HG02588 (cell line): ENCODE measurements at regions not wholly inside any gene's neighbourhood (a gene's known extent, or its start where the extent isn't known, plus 50 kb on each side); places are given as distances from the start of the nearest gene placed in this dataset.

ENCODE experiments used
- ATAC-seq: cut with Tn5 transposase; IDR thresholded peaks from one replicate; pipeline ENCODE4 v1.9.1; 2021; ENCODE audit warnings: mild to moderate bottlenecking, moderate library complexity; ENCODE audit not compliant: unreplicated experiment

DNA sequence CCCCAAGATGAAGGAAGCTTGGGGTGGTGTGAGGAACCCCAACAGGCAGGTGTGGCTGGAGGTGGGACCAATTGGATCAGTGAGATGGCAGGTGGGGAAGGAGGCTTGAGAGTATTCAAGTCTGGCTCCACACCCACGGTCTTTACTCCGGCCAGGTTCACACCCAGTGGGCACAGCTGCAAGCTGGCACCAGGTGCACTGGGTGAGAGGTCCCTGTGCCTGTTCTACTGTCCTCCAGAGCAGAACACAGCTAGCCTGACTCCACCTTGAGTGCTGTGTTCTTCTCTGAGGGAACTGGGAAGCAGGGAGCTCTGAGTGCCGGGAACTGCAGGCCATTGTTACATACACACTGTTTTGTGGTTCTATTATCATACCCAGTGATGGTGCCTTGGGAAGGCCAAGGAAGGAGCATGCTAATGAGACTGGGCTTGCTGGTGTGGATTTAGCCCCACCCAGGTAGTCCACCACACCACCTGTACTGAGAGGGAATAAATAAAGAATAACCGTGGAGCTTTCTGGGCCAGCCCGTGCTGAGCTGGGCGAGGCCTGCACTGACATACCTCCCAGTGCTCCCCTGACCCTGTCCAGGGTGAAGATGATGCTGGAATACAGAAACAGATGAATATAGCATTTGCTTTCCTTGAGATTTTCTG lies 93.4 kb downstream of the ABHD5 start:
- no peak for ATAC-seq

- no peak for ATAC-seq
Observed at GRCh38 chr3:43784640-43785011, 93.9 kb downstream of the ABHD5 start.

DNA sequence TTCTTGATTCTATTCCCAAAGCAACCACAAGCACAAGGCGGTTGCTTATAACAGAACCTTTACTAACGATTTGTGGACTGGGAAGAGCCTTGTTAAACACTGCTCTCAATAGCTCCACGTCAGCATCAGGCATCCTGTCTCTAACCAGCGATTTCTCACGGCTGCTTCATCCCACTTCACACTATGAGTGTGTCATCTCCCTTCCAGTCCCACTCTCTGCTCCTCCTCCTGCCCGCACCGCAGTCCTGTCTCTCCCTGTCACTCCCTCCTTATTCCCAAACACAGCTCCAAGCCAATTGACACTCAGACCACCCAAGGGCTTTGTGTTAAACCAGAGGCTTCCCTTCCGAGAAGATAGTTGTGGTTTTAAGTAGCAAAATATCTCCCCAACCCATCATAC lies 94.8 kb downstream of the ABHD5 start:
- ATAC-seq = no peak

DNA sequence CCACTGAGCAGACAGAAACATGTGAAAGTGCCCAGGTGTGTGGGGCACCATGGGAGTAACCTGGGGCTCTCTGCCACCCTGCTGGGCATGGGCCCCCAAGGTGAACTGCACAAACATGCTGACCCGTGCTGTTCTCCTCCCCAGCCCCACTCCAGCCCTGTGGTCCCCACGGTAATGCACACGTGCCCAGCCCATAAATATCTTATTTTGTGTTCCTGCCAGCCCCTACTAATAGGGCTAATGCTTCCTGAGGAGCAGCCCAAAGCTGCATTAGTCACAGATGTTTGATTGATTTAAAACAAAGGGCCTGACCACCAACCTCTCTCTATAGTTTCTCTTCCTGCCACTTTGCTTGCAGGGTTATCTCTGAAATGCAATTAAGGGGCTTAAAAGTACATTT lies 95.4 kb downstream of the ABHD5 start:
- no peak for ATAC-seq

DNA sequence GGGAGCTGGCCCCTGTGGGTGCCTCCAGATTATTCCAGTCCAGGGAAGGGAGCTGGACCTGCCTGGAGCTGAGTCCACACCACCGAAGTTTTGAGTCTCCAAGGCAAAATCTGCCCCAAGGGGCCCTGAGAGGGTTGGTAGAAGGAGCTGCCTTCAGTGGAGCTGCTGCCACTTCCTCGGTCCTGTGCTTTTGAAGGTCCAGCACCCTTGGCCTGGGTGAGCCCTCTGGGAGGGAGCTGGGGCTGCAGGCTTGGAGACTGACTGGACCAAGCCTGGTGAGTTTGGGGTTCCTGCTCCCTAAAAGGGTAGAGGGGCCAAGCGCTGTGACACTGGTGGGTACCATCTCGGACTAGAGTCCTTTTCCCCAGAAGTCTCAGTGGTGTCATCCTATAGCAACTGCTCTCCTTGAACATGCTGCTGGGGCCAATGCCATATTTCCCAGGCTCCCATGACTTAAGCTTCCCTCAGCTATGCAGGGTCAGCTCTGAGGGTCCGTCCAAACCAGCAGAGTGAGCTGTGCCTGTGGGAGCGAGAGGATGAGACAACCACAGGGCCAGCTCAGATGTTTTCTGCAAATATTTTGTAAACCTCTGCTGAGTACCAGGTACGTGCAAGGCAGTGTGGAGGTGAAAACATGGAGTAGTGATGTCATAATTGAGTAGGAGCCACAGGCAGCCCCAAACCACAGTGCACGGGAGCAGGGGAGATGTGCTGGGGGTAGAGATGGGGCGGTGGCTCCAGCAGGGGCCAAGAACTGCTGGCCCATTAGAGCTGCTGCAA lies 96.0 kb downstream of the ABHD5 start:
- ATAC-seq = no peak

- ATAC-seq = no peak
Observed at GRCh38 chr3:43787330-43787729, 96.6 kb downstream of the ABHD5 start.

DNA sequence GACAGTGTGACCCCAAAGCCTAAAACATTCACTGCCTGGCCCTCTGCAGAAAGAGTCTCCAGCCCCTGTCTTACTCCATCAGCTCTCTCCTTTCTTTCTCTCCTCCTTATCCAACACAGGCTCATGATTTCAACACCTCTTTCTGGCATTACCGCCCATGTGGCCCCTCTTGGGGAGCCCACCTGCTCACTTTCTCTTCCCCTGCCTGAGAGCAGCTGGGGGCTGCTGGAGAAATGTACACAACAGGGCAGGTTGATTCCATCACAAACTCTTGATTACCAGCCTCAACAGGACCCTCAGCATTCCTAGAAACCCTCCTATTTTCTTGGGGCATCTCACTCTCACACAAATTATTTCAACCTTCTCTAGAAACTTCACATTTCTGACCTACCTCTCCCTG lies 98.3 kb downstream of the ABHD5 start:
- no peak for ATAC-seq

DNA sequence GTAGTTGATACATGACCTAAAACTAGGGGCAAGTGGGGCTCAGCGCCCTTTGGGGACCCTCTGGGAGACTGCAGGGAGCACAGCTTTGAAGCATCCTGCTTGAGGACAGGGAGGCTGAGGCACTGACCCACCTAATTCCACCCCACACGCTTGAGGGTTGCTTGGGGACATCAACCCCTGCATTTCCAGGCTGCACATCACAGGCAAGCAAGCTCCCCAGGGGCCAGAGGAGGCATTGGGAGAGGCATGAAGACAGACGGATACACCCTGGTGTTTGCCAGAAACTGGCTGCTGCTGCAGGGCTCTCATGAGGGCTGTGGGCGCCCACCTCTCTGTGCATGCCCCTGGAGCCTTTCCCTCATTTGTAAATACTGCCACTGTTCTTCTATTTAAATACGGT lies 99.3 kb downstream of the ABHD5 start:
- no peak for ATAC-seq

DNA sequence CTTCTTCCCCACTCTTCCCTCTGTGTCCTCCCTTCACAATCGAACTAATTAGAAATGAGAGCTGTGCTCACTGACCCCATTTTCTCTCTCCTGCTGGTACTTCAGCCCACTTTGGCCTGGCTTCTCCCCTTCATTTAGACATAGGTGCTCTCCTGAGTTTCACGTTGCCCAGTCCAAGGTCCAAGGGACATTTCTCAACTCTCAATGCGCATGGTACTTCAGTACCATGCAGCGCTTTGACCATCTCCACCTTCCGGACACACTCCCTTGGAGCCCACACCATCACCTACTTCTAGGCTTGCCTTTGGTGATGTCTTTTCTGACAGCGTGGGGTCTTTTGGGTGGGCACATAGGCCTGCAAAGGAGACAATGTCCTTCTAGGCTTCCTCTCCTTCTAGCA lies 99.7 kb downstream of the ABHD5 start:
- no peak for ATAC-seq

DNA sequence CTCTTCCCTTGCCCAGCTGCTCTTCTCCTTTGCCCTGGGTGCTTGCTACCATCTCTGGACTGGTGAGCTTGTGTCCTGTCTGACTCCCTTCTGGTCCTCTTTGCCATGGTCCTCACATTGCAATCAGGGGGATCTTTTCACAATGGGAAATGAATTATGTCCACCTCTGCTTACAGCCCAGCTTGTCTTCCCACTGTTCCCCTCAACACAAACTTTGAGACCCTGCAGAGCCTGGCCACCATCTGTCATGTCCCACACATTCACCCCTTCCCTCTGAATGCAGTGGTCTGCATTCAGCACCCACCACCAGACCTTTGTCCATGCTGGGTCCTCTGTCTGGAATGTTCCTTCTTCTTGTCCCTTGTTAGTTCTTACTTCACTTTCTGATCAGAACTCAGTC lies 100.5 kb downstream of the ABHD5 start:
- ATAC-seq = no peak

- ATAC-seq = no peak
Observed at GRCh38 chr3:43792904-43793303, 102.2 kb downstream of the ABHD5 start.

- ATAC-seq = no peak
Observed at GRCh38 chr3:43793648-43794372, 103.1 kb downstream of the ABHD5 start.

- ATAC-seq = no peak
Observed at GRCh38 chr3:43794776-43795175, 104.0 kb downstream of the ABHD5 start.

DNA sequence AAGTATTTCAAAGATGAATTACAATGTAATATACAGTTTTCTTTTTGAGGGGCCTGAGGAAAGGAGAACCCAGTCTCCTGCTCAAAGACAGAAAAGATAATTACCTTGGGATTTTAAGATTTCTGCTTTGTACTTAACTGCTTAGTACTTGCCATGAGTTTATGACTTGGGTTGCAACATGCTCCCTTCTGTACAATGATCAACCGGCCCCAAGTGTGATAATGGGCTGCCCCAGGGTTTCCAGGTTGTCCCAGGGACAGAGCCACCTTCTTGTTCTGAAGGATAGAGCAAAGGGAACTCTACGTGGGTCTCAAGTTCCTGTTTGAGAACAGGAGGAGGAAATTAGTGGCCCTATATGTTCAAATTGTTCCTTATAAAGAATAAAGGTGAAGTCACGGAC lies 104.8 kb downstream of the ABHD5 start:
- ATAC-seq = no peak

DNA sequence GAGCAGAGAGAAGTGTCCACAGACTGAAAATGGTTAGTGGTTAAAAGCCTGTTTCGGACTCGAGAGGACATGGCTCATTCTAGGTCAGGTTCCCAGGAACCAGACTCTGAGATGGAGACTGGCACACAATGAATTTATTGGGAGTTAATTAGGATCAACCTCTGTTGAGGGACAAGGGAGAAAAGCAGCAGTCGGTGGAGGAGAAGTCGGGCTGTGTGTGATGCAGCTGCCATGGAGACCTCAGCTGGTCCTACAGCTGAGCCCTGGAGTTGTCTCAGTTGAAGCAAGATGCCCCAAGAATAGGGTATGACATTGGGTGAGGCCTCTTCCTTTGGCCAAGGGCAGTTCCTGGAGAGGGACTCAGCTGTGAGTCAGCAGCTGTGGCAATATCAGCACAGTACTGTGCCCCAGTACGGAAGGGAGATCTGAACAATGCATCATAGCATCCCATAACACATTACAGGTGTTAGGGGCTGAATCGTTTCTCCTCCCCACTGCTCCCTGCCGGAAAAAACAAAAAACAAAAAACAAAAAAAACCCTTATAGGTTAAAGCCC lies 105.4 kb downstream of the ABHD5 start:
- ATAC-seq = no peak

DNA sequence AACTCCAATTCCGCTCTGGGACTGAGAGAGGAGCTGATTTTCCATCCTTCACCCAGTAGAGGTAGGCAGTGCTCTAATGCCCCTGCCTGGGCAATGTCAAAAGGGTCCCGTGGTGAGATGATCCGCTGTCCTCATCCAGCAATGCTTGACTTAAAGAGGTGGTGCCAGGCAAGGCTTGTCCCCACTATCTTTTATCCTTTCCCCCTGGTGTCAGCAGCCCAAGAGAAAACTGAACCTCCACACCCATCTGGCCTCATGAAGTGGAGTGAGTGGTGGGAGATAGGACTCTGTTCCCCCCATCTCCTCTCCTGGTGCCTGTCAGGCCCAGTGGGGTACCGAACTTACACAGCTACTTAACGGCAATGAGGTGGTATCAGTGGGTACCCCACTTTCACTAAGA lies 107.1 kb downstream of the ABHD5 start:
- no peak for ATAC-seq

DNA sequence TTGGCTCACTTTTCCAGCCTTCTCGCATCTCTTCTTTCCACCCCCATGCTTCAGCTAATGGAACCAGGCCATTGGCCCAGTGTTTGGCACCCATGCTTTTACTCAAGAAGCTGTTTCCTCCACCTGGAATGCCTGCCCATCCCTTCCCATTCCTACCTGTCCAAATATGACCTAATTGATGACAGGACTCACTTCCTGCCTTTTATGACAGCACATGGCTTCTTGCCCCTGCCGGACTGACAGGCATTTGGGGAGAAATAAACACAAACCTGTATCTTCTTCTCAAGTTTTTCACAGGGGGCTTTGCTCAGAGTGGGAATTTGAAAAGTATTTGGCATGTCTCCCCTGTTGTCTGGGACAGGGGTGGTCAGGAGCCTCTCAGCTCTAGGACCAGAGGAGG lies 120.1 kb downstream of the ABHD5 start:
- ATAC-seq = no peak

- no peak for ATAC-seq
Observed at GRCh38 chr3:43814461-43814860, 123.7 kb downstream of the ABHD5 start.

DNA sequence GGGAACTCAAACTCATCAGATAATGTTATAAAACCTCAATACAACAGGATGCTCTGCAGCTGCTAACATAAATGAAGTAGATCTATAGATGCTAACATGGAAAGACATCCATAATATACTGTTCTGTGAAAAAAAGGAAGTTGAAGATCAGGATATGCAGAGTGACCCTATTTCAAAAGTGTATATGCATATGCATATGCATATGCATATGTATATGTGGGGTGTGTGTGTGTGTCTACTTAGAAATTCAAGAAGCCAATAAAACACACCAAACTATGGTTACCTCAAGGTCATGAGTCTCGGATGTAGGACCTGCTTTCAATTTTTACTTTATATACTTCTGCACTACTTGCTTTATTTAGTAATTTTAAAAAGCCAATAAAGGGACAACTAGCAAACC lies 125.6 kb downstream of the ABHD5 start:
- ATAC-seq = no peak

DNA sequence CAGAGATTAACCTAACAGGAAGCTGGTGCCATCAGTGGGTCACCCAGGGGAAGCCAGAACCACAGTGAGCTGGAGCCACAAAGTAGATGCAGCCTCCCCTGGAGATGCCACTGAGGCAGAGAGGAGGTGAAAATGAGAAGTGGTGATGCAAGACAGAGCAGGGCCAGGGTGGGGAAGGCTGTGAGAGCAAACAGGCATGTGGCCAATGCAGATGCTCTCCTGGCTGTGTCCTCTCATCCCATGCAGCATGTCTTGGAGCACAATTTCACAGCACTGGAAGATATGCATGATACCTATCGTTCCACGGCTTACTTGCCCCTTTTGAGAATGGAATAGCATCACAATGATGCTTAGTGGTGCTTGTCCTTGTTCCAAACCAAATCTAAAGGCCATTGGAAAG lies 126.3 kb downstream of the ABHD5 start:
- no peak for ATAC-seq

- no peak for ATAC-seq
Observed at GRCh38 chr3:43817825-43818224, 127.1 kb downstream of the ABHD5 start.

DNA sequence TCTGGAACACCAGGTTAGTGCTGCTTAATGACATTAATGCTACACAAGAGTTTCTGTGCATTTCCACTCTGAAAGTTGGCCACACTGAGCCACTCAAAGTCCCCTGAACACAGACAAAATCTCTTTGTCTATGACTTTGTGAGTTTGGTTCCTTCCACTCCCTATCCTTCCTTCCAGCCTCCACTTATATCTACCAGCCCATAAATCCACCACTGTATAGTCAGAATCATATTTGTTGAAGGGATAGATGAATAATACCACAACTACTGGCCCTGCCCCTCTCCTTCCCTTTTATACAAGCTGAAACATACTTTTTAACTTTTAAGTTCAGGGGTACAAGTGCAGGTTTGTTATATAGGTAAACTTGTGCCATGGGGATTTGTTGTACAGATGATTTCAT lies 127.5 kb downstream of the ABHD5 start:
- ATAC-seq = no peak
